ENCODE measurements at regions not wholly inside any gene's neighbourhood (a gene's known extent, or its start where the extent isn't known, plus 50 kb on each side); places are given as distances from the start of the nearest gene placed in this dataset.
A peak's percentile ranks its signal among the peaks of the same experiment; 100 is the strongest.

- H2AFZ ChIP-seq (replicated peaks; ENCODE audit: low read length, poor library complexity) = no peak overlapping the region
- in situ Hi-C loops (cut with MboI; ENCODE audit: low sequenced_read_pairs) = no loop called here
Observed at GRCh38 chr5:128637031-128637430, 99.0 kb upstream of the FBN2 start.

More at GRCh38 chr5:128637031-128637430, 99.0 kb upstream of the FBN2 start:
- Histone ChIP-seq H2AK5ac (ENCODE audit: low read depth, low read length) (no peak overlapping the region), H3K18ac (ENCODE audit: low read depth, low read length) (peak overlapping the region; percentile 63; the same call in 1 of the 2 replicates), H4K20me1 (ENCODE audit: insufficient read depth, low read length) (no peaks in the 10 kb centered on the region), H2BK120ac (ENCODE audit: low read depth, low read length) (peak overlapping the region; percentile 87), H3K9ac (ENCODE audit: low read depth, low read length) (no peak overlapping the region), H3K9me1 (ENCODE audit: insufficient read depth, low read length) (no peaks in the 10 kb centered on the region), H2AK9ac (replicated peaks; ENCODE audit: low read depth, low read length, poor library complexity) (no peak overlapping the region), H3K36me3 (ENCODE audit: control insufficient read depth, insufficient read depth, low read length) (no peaks in the 10 kb centered on the region), H4K5ac (ENCODE audit: low read depth, low read length) (no peak overlapping the region), H3K14ac (replicated peaks; ENCODE audit: low read depth, low read length) (no peak overlapping the region), H3K23ac (ENCODE audit: low read depth, low read length) (no peak overlapping the region), H4K91ac (ENCODE audit: insufficient read depth, low read depth, low read length) (no peak overlapping the region), H2BK5ac (ENCODE audit: low read depth, low read length, poor library complexity, severe bottlenecking) (peak overlapping the region; percentile 84), H2BK15ac (ENCODE audit: low read depth, low read length) (no peak overlapping the region; the same call in 2 of the 3 replicates), H3K27me3 (ENCODE audit: control insufficient read depth, insufficient read depth, low read length) (no peaks in the 10 kb centered on the region), H3K4me3 (ENCODE audit: insufficient read depth, low read depth, low read length) (no peak overlapping the region), H3K4me1 (ENCODE audit: control insufficient read depth, insufficient read depth, low read length) (peaks cover 2% of the 10 kb centered on the region), H2BK20ac (ENCODE audit: low read depth, low read length) (peak overlapping the region; percentile 78; the same call in 1 of the 2 replicates), H3K4ac (ENCODE audit: low read depth, low read length) (peak overlapping the region; percentile 66), H3K56ac (ENCODE audit: extremely low read depth, insufficient read depth, low read length) (no peak overlapping the region), H3K4me2 (ENCODE audit: low read depth, low read length) (peak overlapping the region; percentile 39; the same call in 1 of the 2 replicates), H3K27ac (ENCODE audit: insufficient read depth, low read length) (no peak overlapping the region), H3K9me3 (ENCODE audit: control insufficient read depth, insufficient read depth, low read length) (no peaks in the 10 kb centered on the region), H4K8ac (ENCODE audit: low read depth in 2 of 2, low read length in 2 of 2) (peak overlapping the region in 1 of 2 experiments; percentile 70; a peak in 1 of 4 replicates), H3K79me1 (ENCODE audit: low read depth in 1 of 2, low read length in 2 of 2) (no peaks in the 10 kb centered on the region)
- ChIA-PET POLR2A (ENCODE audit: unreplicated experiment) (no interaction called here), CTCF (interaction anchor here (0.8 to 1.4 kb wide), 2 partner anchors 9 to 158 kb away, joined by 3 to 7 read pairs; no protein-coding TSS in a partner anchor)
- intact Hi-C loops (cut with micrococcal nuclease) = no loop called here
- no CpG with 5 or more reads among the region's 4 CpGs for WGBS, 2 experiments (ENCODE audit: extremely low coverage in 2 of 2, insufficient read length in 1 of 2)
- BruUV-seq (replicated peaks) = no TSS peak
- TF ChIP-seq MAFK (IDR thresholded peaks at IDR 0.05; ENCODE audit: low read depth, low read length) (0 out of 2 replicates have a peak, but pooled peaks have one; percentile 8), RAD21 (IDR thresholded peaks at IDR 0.05; ENCODE audit: low read length) (peak; percentile 22; the same call in 1 of the 2 replicates), CTCF (conservative IDR thresholded peaks at IDR 0.05; ENCODE audit: low read depth, low read length) (0 out of 2 replicates have a peak, but pooled peaks have one; percentile 22), NFE2L2 (IDR thresholded peaks at IDR 0.05; ENCODE audit: low read depth, low read length) (peak; percentile 54; the same call in 1 of the 2 replicates), RCOR1 (IDR thresholded peaks at IDR 0.05; ENCODE audit: insufficient replicate concordance, low read length) (no peak), FOS (IDR thresholded peaks at IDR 0.05; ENCODE audit: low read depth, low read length) (0 out of 2 replicates have a peak, but pooled peaks have one; percentile 37)
- peak; percentile 84 for DNase-seq
- dilution Hi-C loops (cut with HindIII; ENCODE audit: low sequenced_read_pairs, unreplicated experiment) = no loop called here
- peak; percentile 91 for ATAC-seq (ENCODE audit: low read depth)
